Ovary (tissue), 7 donors: ENCODE measurements at regions not wholly inside any gene's neighbourhood (a gene's known extent, or its start where the extent isn't known, plus 50 kb on each side); places are given as distances from the start of the nearest gene placed in this dataset.

Experiments used
- DNase-seq, 5 donors: peaks; one replicate each; pipeline ENCODE4 v3.0.0-alpha.2; 2019 to 2020
- H3K27ac ChIP-seq, 2 donors: fragments of 200-600 bp; one replicate each; pipeline versions ENCODE4 v1.5.1 to v1.8.0; 2019 to 2022
- H3K27me3 ChIP-seq: fragments of 200-600 bp; one replicate; pipeline ENCODE4 v1.8.0; 2022
- H3K36me3 ChIP-seq: fragments of 200-600 bp; sonication (generic); one replicate; pipeline ENCODE4 v1.5.1; 2019
- H3K4me1 ChIP-seq: one replicate; pipeline ENCODE4 v1.8.1; 2013; ENCODE audit warnings: mild to moderate bottlenecking, moderate library complexity; ENCODE audit not compliant: insufficient read depth
- H3K4me3 ChIP-seq: fragments of 200-600 bp; sonication (generic); one replicate; pipeline ENCODE4 v1.5.1; 2017
- H3K9me3 ChIP-seq, 2 donors: fragments of 200-600 bp in 1 of 2; sonication (generic) in 1 of 2; one replicate each; pipeline versions ENCODE4 v1.5.1 to v1.8.1; 2013 to 2019; ENCODE audit warnings: mild to moderate bottlenecking in 1 of 2, moderate library complexity in 1 of 2
- CTCF ChIP-seq, 3 donors: fragments of 450-650 bp in 2 of 3; fragments of 200-600 bp in 1 of 3; IDR thresholded peaks; one replicate each; pipeline versions ENCODE4 v1.5.1 to v1.8.0; 2016 to 2022; ENCODE audit warnings: antibody characterized with exemption in 3 of 3, mild to moderate bottlenecking in 1 of 3
- EP300 ChIP-seq: sonication (generic); formaldehyde crosslinking; IDR thresholded peaks from one replicate; pipeline ENCODE4 v1.6.1; 2017; ENCODE audit warnings: antibody characterized with exemption
- POLR2A ChIP-seq: fragments of 450-650 bp; IDR thresholded peaks from one replicate; pipeline ENCODE4 v1.6.1; 2017; ENCODE audit warnings: antibody characterized with exemption, mild to moderate bottlenecking, moderate library complexity
- WGBS, 3 donors: extraction: QIAGEN DNeasy Blood & Tissue Kit in 1 of 3; methylation state at CpG; one replicate each; pipeline versions ENCODE4 v1.1.5 to v1.1.7; 2013 to 2017; 5-methylcytosine and 5-hydroxymethylcytosine counted together
- intact Hi-C, 4 donors: fragments of 100-400 bp; cut with DNase I; formaldehyde crosslinking; loops; one replicate each; pipeline versions ENCODE4 v1.11.0 to v1.15.1; 2022 to 2023
- donor health status: DM: no; HTN: no; CAD: no; lungs with moderate emphysema.
- donor health status: DM: no; HTN: no; CAD: no.
- donor health status: Bipolar disorder and iron deficiency.
- donor health status: DM: no; HTN: no; CAD: no.
- donor health status: DM: yes; HTN: yes; CAD: no.

- no peak overlapping the region for H3K27ac ChIP-seq
- no peaks in the 10 kb centered on the region for H3K9me3 ChIP-seq
- WGBS, 3 donors = 87 to 88% (median 88%) methylated on average over 10 of the region's 10 CpGs
- no peak overlapping the region for H3K4me3 ChIP-seq
- H3K4me1 ChIP-seq = peaks cover 3% of the 10 kb centered on the region
- no peak for TF ChIP-seq EP300
- no peak for TF ChIP-seq CTCF (IDR thresholded peaks at IDR 0.05)
- no peak for TF ChIP-seq POLR2A
- peak in 2 of 5 donors; percentile 11 for DNase-seq
- intact Hi-C loops = no loop called here
- H3K36me3 ChIP-seq = no peaks in the 10 kb centered on the region
- H3K27me3 ChIP-seq = no peaks in the 10 kb centered on the region
Observed at GRCh38 chr2:8571792-8572499, 109.9 kb upstream of the ID2 start.

- 92 to 97% (median 94%) methylated on average over 11 to 12 of the region's 12 CpGs for WGBS, 3 donors
Observed at GRCh38 chr2:8572712-8573233, 109.1 kb upstream of the ID2 start.

GRCh38 chr2:8573234-8573941 lies 108.5 kb upstream of the ID2 start:
- Histone ChIP-seq H3K9me3 (no peaks in the 10 kb centered on the region), H3K4me3 (no peak overlapping the region), H3K4me1 (peaks cover 3% of the 10 kb centered on the region), H3K36me3 (no peaks in the 10 kb centered on the region), H3K27me3 (no peaks in the 10 kb centered on the region), H3K27ac (no peak overlapping the region)
- intact Hi-C loops = no loop called here
- peak in 2 of 5 donors; percentile 12 to 14 for DNase-seq
- TF ChIP-seq POLR2A = no peak
- no peak for TF ChIP-seq CTCF (IDR thresholded peaks at IDR 0.05)
- TF ChIP-seq EP300 = no peak
- WGBS, 3 donors = 92 to 96% (median 94%) methylated on average over 22 of the region's 22 CpGs

More at GRCh38 chr2:8572712-8573233, 109.1 kb upstream of the ID2 start:
- no peak overlapping the region for H3K27ac ChIP-seq
- H3K4me3 ChIP-seq = no peak overlapping the region
- TF ChIP-seq EP300 = no peak
- no peak for TF ChIP-seq POLR2A
- no peak for TF ChIP-seq CTCF (IDR thresholded peaks at IDR 0.05)
- no peaks in the 10 kb centered on the region for H3K9me3 ChIP-seq
- no peaks in the 10 kb centered on the region for H3K27me3 ChIP-seq
- no peaks in the 10 kb centered on the region for H3K36me3 ChIP-seq
- intact Hi-C loops = no loop called here
- peak in 2 of 5 donors; percentile 11 to 13 for DNase-seq
- H3K4me1 ChIP-seq = peaks cover 3% of the 10 kb centered on the region

GRCh38 chr2:8573942-8574195 lies 108.0 kb upstream of the ID2 start:
- DNase-seq = peak in 1 of 5 donors; percentile 12
- H3K27me3 ChIP-seq = no peaks in the 10 kb centered on the region
- no peaks in the 10 kb centered on the region for H3K36me3 ChIP-seq
- intact Hi-C loops = no loop called here
- TF ChIP-seq CTCF (IDR thresholded peaks at IDR 0.05) (no peak), POLR2A (no peak), EP300 (no peak)
- no peak overlapping the region for H3K4me3 ChIP-seq
- H3K27ac ChIP-seq = no peak overlapping the region
- H3K9me3 ChIP-seq = no peaks in the 10 kb centered on the region
- WGBS, 3 donors = 77 to 94% (median 83%) methylated on average over 9 of the region's 9 CpGs
- H3K4me1 ChIP-seq = peaks cover 3% of the 10 kb centered on the region
